Left lung (tissue), 4 donors: ENCODE measurements at regions not wholly inside any gene's neighbourhood (a gene's known extent, or its start where the extent isn't known, plus 50 kb on each side); places are given as distances from the start of the nearest gene placed in this dataset.

Experiments
- ATAC-seq: fragments of 200-7000 bp; cut with Tn5 transposase; one replicate; pipeline ENCODE4 v1.9.1; 2020; ENCODE audit warnings: moderate library complexity
- DNase-seq, 4 donors: peaks; one replicate each; pipeline ENCODE4 v3.0.0-alpha.2; 2013 to 2020
- H3K27ac ChIP-seq, 2 donors: fragments of 200-600 bp; sonication (generic) in 1 of 2; one replicate each; pipeline versions ENCODE4 v1.5.0 to v1.8.0; 2020 to 2021
- H3K27me3 ChIP-seq, 2 donors: fragments of 200-600 bp; sonication (generic) in 1 of 2; one replicate each; pipeline versions ENCODE4 v1.5.0 to v1.8.0; 2020 to 2021
- H3K36me3 ChIP-seq, 2 donors: fragments of 200-600 bp; sonication (generic) in 1 of 2; one replicate each; pipeline versions ENCODE4 v1.5.0 to v1.8.0; 2020 to 2021
- H3K4me1 ChIP-seq, 2 donors: fragments of 200-600 bp; one replicate each; pipeline ENCODE4 v1.8.0; 2021
- H3K4me3 ChIP-seq, 2 donors: fragments of 200-600 bp; sonication (generic) in 1 of 2; one replicate each; pipeline versions ENCODE4 v1.5.0 to v1.8.0; 2020 to 2021; ENCODE audit warnings: mild to moderate bottlenecking in 1 of 2
- H3K9me3 ChIP-seq, 2 donors: fragments of 200-600 bp; sonication (generic) in 1 of 2; one replicate each; pipeline versions ENCODE4 v1.5.0 to v1.8.0; 2020 to 2021
- CTCF ChIP-seq, 2 donors: fragments of 200-600 bp; sonication (generic) in 1 of 2; IDR thresholded peaks; one replicate each; pipeline versions ENCODE4 v1.5.0 to v1.8.0; 2021; ENCODE audit warnings: antibody characterized with exemption in 2 of 2
- intact Hi-C, 2 donors: fragments of 100-400 bp; cut with DNase I; formaldehyde crosslinking; loops; one replicate each; pipeline versions ENCODE4 v1.11.2 to v1.14.2; 2022
- donor health status: DM: no; HTN: yes; CAD: no.
- donor health status: DM: no; HTN: no; CAD: no.

GRCh38 chr5:166936351-166936750, 1355.1 kb upstream of the WWC1 start:
- no peak for TF ChIP-seq CTCF (IDR thresholded peaks at IDR 0.05)
- peaks cover 0 to 8% of the 10 kb centered on the region in 2 donors for H3K9me3 ChIP-seq
- intact Hi-C loops, result no loop called here
- no peaks in the 10 kb centered on the region for H3K36me3 ChIP-seq
- ATAC-seq, result no peak
- H3K4me3 ChIP-seq, result no peak overlapping the region
- no peaks in the 10 kb centered on the region for H3K27me3 ChIP-seq
- H3K27ac ChIP-seq, result no peak overlapping the region
- no peaks in the 10 kb centered on the region for H3K4me1 ChIP-seq
- no peak for DNase-seq

GRCh38 chr5:166938071-166938470, 1353.4 kb upstream of the WWC1 start:
- H3K27ac ChIP-seq, result no peak overlapping the region
- no peak for TF ChIP-seq CTCF (IDR thresholded peaks at IDR 0.05)
- H3K4me3 ChIP-seq, result no peak overlapping the region
- DNase-seq, result no peak
- H3K27me3 ChIP-seq, result no peaks in the 10 kb centered on the region
- H3K36me3 ChIP-seq, result no peaks in the 10 kb centered on the region
- H3K4me1 ChIP-seq, result no peaks in the 10 kb centered on the region
- peaks cover 0 to 19% of the 10 kb centered on the region in 2 donors for H3K9me3 ChIP-seq
- ATAC-seq, result no peak
- intact Hi-C loops, result no loop called here

- no peaks in the 10 kb centered on the region for H3K4me1 ChIP-seq
- ATAC-seq (no peak), DNase-seq (no peak)
- H3K36me3 ChIP-seq, result no peaks in the 10 kb centered on the region
- H3K27ac ChIP-seq, result no peak overlapping the region
- no peaks in the 10 kb centered on the region for H3K27me3 ChIP-seq
- no peak overlapping the region for H3K4me3 ChIP-seq
- no peak for TF ChIP-seq CTCF (IDR thresholded peaks at IDR 0.05)
- intact Hi-C loops, result no loop called here
- peaks cover 0 to 21% of the 10 kb centered on the region in 2 donors for H3K9me3 ChIP-seq
These were observed 1348.5 kb upstream of the WWC1 start for GRCh38 chr5:166942948-166943347.

GRCh38 chr5:166947045-166947444, 1344.4 kb upstream of the WWC1 start:
- H3K4me1 ChIP-seq, result no peaks in the 10 kb centered on the region
- H3K9me3 ChIP-seq, result peaks cover 0 to 19% of the 10 kb centered on the region in 2 donors
- ATAC-seq, result no peak
- H3K27me3 ChIP-seq, result no peaks in the 10 kb centered on the region
- no peak for TF ChIP-seq CTCF (IDR thresholded peaks at IDR 0.05)
- no peak overlapping the region for H3K4me3 ChIP-seq
- peak in 1 of 4 donors; percentile 54 for DNase-seq
- no peak overlapping the region for H3K27ac ChIP-seq
- intact Hi-C loops, result no loop called here
- no peaks in the 10 kb centered on the region for H3K36me3 ChIP-seq

- no peak overlapping the region for H3K4me3 ChIP-seq
- DNase-seq (no peak), ATAC-seq (no peak)
- intact Hi-C loops, result no loop called here
- H3K27me3 ChIP-seq, result no peaks in the 10 kb centered on the region
- no peak overlapping the region for H3K27ac ChIP-seq
- H3K36me3 ChIP-seq, result no peaks in the 10 kb centered on the region
- H3K4me1 ChIP-seq, result no peaks in the 10 kb centered on the region
- H3K9me3 ChIP-seq, result peaks cover 0 to 4% of the 10 kb centered on the region in 2 donors
- no peak for TF ChIP-seq CTCF (IDR thresholded peaks at IDR 0.05)
These were observed 1342.8 kb upstream of the WWC1 start for GRCh38 chr5:166948679-166949078.
